GM12801 (cell line): ENCODE measurements at regions not wholly inside any gene's neighbourhood (a gene's known extent, or its start where the extent isn't known, plus 50 kb on each side); places are given as distances from the start of the nearest gene placed in this dataset.

Source experiments
- CTCF ChIP-seq: IDR thresholded peaks from one replicate; pipeline ENCODE4 v1.5.1; 2011; ENCODE audit warnings: control low read depth; ENCODE audit not compliant: insufficient read length; ENCODE audit errors: extremely low read depth

- no peak for TF ChIP-seq CTCF
These were observed 235.8 kb upstream of the ASIC2 start for GRCh38 chr17:33528846-33529245.

- no peak for TF ChIP-seq CTCF
These were observed 236.7 kb upstream of the ASIC2 start for GRCh38 chr17:33529816-33530215.

GRCh38 chr17:33531311-33531710, 238.2 kb upstream of the ASIC2 start:
- no peak for TF ChIP-seq CTCF

GRCh38 chr17:33534087-33534486, 241.0 kb upstream of the ASIC2 start:
- TF ChIP-seq CTCF = no peak

- no peak for TF ChIP-seq CTCF
These were observed 252.0 kb upstream of the ASIC2 start for GRCh38 chr17:33545124-33545523.

- TF ChIP-seq CTCF = no peak
These were observed 257.2 kb upstream of the ASIC2 start for GRCh38 chr17:33550261-33550660.

GRCh38 chr17:33551075-33551474, 258.0 kb upstream of the ASIC2 start:
- TF ChIP-seq CTCF = no peak

GRCh38 chr17:33551911-33552310, 258.8 kb upstream of the ASIC2 start:
- no peak for TF ChIP-seq CTCF
